Vagina (tissue), 2 donors: ENCODE measurements at regions not wholly inside any gene's neighbourhood (a gene's known extent, or its start where the extent isn't known, plus 50 kb on each side); places are given as distances from the start of the nearest gene placed in this dataset.

ENCODE experiments used
- DNase-seq, 2 donors: peaks; one replicate each; pipeline ENCODE4 v3.0.0-alpha.2; 2017; ENCODE audit errors: extremely low spot score in 2 of 2
- H3K27ac ChIP-seq: fragments of 200-600 bp; sonication (generic); one replicate; pipeline ENCODE4 v1.5.1; 2019
- H3K27me3 ChIP-seq: fragments of 200-600 bp; sonication (generic); one replicate; pipeline ENCODE4 v1.5.1; 2019
- H3K36me3 ChIP-seq, 2 donors: fragments of 200-600 bp; sonication (generic); one replicate each; pipeline ENCODE4 v1.5.1; 2017 to 2019
- H3K4me1 ChIP-seq: fragments of 200-600 bp; sonication (generic); one replicate; pipeline ENCODE4 v1.5.1; 2019
- H3K4me3 ChIP-seq, 2 donors: fragments of 200-600 bp; sonication (generic); 1 replicate in 1 of 2; 2 replicates in 1 of 2; pipeline ENCODE4 v1.5.1; 2016 to 2019
- H3K9me3 ChIP-seq: fragments of 200-600 bp; sonication (generic); one replicate; pipeline ENCODE4 v1.5.1; 2019
- POLR2A ChIP-seq, 2 donors: fragments of 450-650 bp; IDR thresholded peaks; one replicate each; pipeline ENCODE4 v1.6.1; 2017; ENCODE audit warnings: antibody characterized with exemption in 2 of 2, mild to moderate bottlenecking in 2 of 2, moderate library complexity in 2 of 2
- POLR2AphosphoS5 ChIP-seq, 2 donors: sonication (generic); formaldehyde crosslinking; IDR thresholded peaks; one replicate each; pipeline ENCODE4 v1.9.0; 2017; ENCODE audit warnings: antibody characterized with exemption in 2 of 2, mild to moderate bottlenecking in 2 of 2, low read depth in 1 of 2; ENCODE audit not compliant: insufficient read depth in 1 of 2
- intact Hi-C: fragments of 100-400 bp; cut with DNase I; formaldehyde crosslinking; loops from one replicate; pipeline ENCODE4 v1.15.1; 2023
- TF ChIP-seq, protein P1 (sequence below), 3 experiments: fragments of 450-650 bp in 2 of 3; fragments of 200-600 bp in 1 of 3; sonication (generic) in 1 of 3; IDR thresholded peaks; one replicate each; pipeline ENCODE4 v1.5.1; 2017 to 2019; ENCODE audit warnings: antibody characterized with exemption in 3 of 3, mild to moderate bottlenecking in 2 of 3, moderate library complexity in 2 of 3

DNA sequence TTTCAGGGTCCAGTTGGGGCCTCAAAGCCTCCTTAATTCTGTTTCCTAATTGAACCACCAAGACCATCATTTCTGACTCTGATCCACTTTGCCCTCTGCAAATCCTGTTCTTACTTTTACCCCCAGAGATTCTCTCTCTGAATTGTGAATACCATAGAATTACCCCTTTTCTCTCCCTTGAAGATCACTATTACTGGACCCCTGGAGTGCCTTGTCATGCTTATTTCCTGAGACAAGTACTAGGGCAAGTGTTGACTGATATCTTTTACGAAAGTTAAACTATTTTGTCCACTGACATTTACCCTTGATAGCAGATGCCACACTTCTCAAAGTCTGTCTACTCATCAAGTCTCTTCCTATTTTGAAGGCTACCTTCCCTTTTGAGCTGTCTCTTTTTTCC is 246.9 kb upstream of the PTGER4 start:
- Histone ChIP-seq H3K27me3 (no peaks in the 10 kb centered on the region), H3K4me3 (no peak overlapping the region), H3K27ac (no peak overlapping the region), H3K4me1 (peaks cover 6% of the 10 kb centered on the region), H3K36me3 (no peaks in the 10 kb centered on the region), H3K9me3 (no peaks in the 10 kb centered on the region)
- TF ChIP-seq, protein P1, sequence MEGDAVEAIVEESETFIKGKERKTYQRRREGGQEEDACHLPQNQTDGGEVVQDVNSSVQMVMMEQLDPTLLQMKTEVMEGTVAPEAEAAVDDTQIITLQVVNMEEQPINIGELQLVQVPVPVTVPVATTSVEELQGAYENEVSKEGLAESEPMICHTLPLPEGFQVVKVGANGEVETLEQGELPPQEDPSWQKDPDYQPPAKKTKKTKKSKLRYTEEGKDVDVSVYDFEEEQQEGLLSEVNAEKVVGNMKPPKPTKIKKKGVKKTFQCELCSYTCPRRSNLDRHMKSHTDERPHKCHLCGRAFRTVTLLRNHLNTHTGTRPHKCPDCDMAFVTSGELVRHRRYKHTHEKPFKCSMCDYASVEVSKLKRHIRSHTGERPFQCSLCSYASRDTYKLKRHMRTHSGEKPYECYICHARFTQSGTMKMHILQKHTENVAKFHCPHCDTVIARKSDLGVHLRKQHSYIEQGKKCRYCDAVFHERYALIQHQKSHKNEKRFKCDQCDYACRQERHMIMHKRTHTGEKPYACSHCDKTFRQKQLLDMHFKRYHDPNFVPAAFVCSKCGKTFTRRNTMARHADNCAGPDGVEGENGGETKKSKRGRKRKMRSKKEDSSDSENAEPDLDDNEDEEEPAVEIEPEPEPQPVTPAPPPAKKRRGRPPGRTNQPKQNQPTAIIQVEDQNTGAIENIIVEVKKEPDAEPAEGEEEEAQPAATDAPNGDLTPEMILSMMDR (IDR thresholded peaks at IDR 0.05) = no peak
- TF ChIP-seq POLR2A (IDR thresholded peaks at IDR 0.05) (no peak), POLR2AphosphoS5 (IDR thresholded peaks at IDR 0.05; ENCODE audit: insufficient read depth in 1 of 2, low read depth in 1 of 2) (no peak)
- intact Hi-C loops = no loop called here
- no peak for DNase-seq

DNA sequence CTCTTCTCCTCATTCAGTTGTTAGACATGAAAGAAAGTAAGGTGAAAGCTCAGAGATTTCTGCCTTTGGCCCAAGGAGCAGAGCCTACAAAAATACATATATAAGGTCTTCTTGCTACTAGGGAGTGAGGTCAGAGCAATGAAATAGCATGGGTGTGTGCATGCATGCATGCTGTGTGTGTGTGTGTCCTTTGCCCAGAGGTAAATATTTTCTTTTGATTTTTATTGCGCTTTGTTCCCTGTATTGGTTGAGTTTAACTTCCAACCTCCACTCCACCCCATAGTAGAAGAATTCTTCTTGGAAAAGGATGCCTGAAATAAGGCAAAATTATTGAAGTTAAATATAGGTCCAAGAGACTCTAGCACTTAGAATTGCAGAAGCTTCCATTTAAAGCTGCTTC is 248.0 kb upstream of the PTGER4 start:
- H3K36me3 ChIP-seq = no peaks in the 10 kb centered on the region

DNA sequence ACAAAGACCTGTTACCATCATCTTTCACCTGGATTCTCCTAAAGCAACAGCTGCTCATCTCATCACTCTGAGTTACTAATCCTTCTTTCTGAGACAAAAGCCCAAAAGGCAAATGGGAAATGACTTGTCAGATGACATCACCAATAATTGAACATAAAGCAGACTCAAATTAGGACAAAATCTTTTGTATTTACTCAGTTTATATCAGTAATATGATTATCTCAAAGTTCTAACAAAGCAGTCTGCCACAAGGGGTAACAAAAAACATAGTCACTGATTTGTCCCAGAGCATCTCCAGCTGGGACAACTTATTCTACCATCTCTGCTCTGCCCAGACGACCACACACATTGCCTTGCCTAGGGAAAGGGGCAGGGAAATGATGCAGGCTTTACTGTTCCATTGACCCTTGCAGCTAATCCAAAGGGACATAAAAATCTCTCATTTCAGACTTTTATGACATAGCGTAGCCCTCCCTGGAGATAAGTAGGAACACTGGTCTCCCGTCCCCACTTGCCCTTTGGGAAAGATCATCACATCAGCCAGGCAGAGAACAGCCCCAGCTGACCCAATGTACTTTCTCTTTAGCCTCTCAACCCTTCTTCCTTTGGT is 249.5 kb upstream of the PTGER4 start:
- Histone ChIP-seq H3K9me3 (no peaks in the 10 kb centered on the region), H3K27me3 (no peaks in the 10 kb centered on the region), H3K4me1 (peaks cover 6% of the 10 kb centered on the region), H3K36me3 (no peaks in the 10 kb centered on the region), H3K4me3 (no peak overlapping the region), H3K27ac (no peak overlapping the region)
- TF ChIP-seq, protein P1 (IDR thresholded peaks at IDR 0.05) = no peak
- no peak for TF ChIP-seq POLR2A (IDR thresholded peaks at IDR 0.05)
- TF ChIP-seq POLR2AphosphoS5 (IDR thresholded peaks at IDR 0.05; ENCODE audit: insufficient read depth in 1 of 2, low read depth in 1 of 2) = no peak
- intact Hi-C loops = no loop called here
- DNase-seq = no peak

More for the DNA sequence above, 248.0 kb upstream of the PTGER4 start:
- Histone ChIP-seq H3K27ac (no peak overlapping the region), H3K27me3 (no peaks in the 10 kb centered on the region), H3K4me3 (no peak overlapping the region), H3K9me3 (no peaks in the 10 kb centered on the region), H3K4me1 (peaks cover 6% of the 10 kb centered on the region)
- no peak for DNase-seq
- TF ChIP-seq POLR2AphosphoS5 (IDR thresholded peaks at IDR 0.05; ENCODE audit: insufficient read depth in 1 of 2, low read depth in 1 of 2) (no peak), POLR2A (IDR thresholded peaks at IDR 0.05) (no peak)
- TF ChIP-seq, protein P1 (IDR thresholded peaks at IDR 0.05) = no peak
- intact Hi-C loops = no loop called here

DNA sequence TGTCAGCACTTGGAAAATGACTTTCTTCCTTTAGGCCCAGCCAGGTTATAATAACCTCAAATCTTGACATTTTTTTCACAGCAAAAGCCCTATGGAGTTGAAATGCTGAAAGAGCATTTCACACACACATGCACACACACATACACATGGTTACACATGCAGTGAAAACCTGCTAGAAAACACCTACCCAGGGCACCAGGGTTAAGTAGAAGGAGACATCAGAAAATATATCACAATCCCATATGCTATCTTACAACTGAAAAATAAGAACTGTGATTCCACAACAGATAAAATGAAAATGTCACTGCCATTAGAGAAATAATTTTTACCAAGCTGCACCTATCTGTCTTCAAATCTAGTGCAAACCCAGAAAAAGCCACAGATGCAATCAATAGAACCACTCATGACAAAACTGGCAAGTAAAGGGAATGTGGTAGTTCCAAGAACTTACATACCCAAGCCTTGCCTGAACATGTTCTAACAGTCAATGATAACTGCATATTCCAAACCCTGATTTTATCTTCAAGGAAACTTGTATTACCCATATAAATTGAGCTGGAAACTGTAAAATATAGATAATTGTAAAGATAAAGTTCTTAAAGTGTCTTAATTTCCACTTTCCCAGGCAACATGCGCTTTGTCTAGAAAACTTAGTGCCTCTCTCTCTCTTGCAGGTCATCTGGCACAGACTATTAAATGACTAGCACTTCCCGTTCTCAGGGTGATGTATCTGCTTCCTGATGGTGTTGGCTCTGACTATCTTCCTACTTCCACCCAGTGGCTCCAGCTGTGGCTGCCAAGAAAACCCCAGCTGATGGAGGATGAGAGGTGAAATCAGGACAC is 250.2 kb upstream of the PTGER4 start:
- H3K27me3 ChIP-seq = no peaks in the 10 kb centered on the region
- no peak overlapping the region for H3K27ac ChIP-seq
- H3K9me3 ChIP-seq = no peaks in the 10 kb centered on the region
- peaks cover 6% of the 10 kb centered on the region for H3K4me1 ChIP-seq
- no peak for TF ChIP-seq POLR2AphosphoS5 (IDR thresholded peaks at IDR 0.05; ENCODE audit: insufficient read depth in 1 of 2, low read depth in 1 of 2)
- TF ChIP-seq, protein P1 (IDR thresholded peaks at IDR 0.05) = no peak
- TF ChIP-seq POLR2A (IDR thresholded peaks at IDR 0.05) = no peak
- intact Hi-C loops = no loop called here
- no peak overlapping the region for H3K4me3 ChIP-seq
- no peak for DNase-seq
- no peaks in the 10 kb centered on the region for H3K36me3 ChIP-seq

DNA sequence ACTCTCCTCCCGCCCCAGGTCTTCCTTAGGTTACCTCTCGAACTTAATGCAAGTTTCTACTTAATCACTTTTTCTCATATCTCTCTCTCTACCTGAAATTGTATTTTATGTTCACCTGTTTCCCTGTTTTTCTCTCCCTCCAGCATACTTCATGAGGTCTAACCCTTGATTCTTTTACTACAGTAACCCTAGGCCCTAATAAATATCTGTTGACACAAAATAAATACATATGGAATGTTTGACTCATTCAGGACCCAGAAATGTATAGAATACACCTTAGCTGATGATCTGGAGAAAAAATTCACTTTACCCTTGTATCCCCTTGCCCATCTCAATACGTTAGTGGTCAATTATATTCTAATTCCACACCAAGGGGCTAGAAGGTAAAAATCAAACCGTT is 250.9 kb upstream of the PTGER4 start:
- H3K27ac ChIP-seq = no peak overlapping the region
- no peaks in the 10 kb centered on the region for H3K36me3 ChIP-seq
- DNase-seq = no peak
- TF ChIP-seq, protein P1 (IDR thresholded peaks at IDR 0.05) = no peak
- TF ChIP-seq POLR2AphosphoS5 (IDR thresholded peaks at IDR 0.05; ENCODE audit: insufficient read depth in 1 of 2, low read depth in 1 of 2) (no peak), POLR2A (IDR thresholded peaks at IDR 0.05) (no peak)
- intact Hi-C loops = no loop called here
- no peak overlapping the region for H3K4me3 ChIP-seq
- no peaks in the 10 kb centered on the region for H3K9me3 ChIP-seq
- no peaks in the 10 kb centered on the region for H3K27me3 ChIP-seq
- peaks cover 6% of the 10 kb centered on the region for H3K4me1 ChIP-seq
